ENCODE measurements at regions not wholly inside any gene's neighbourhood (a gene's known extent, or its start where the extent isn't known, plus 50 kb on each side); places are given as distances from the start of the nearest gene placed in this dataset.
"Not testable (repeated sequence)": the region's sequence is repeated elsewhere in the genome, so short reads cannot be mapped to it uniquely, and the experiment has no call there.

DNA sequence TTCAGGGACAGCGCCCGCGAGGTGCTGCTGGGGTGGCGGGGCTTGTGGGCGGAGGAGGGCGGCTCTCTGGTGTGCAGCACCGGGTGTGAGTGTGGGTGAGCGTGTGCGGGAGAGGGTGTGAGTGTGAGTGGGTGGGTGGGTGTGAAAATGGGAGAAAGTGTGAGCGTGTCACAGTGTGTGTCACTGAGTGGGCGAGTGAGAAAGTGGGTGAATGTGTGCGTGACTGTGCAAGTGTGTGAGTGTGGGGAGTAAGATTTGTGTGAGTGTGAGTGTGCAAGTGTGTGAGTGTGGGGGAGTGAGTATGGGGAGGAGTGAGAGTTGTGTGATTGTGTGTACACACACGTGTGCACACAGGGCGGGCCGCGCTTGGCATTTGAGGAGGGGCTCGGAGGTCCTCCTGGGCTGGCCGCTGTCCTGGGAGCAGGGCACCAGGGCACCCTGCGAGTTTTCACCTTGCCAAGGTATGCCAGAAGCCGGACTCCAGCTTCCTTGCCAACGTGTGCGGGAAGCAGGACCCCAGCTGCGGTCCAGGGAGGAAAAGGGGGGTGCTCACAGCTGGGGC lies 63.1 kb upstream of the DPP6 start:
- TF ChIP-seq CTCF (IDR thresholded peaks at IDR 0.05; ENCODE audit: low read depth, low read length); EZH2phosphoT487 (IDR thresholded peaks at IDR 0.05; ENCODE audit: low read depth): not testable (repeated sequence)
